ENCODE measurements at regions not wholly inside any gene's neighbourhood (a gene's known extent, or its start where the extent isn't known, plus 50 kb on each side); places are given as distances from the start of the nearest gene placed in this dataset.

DNA sequence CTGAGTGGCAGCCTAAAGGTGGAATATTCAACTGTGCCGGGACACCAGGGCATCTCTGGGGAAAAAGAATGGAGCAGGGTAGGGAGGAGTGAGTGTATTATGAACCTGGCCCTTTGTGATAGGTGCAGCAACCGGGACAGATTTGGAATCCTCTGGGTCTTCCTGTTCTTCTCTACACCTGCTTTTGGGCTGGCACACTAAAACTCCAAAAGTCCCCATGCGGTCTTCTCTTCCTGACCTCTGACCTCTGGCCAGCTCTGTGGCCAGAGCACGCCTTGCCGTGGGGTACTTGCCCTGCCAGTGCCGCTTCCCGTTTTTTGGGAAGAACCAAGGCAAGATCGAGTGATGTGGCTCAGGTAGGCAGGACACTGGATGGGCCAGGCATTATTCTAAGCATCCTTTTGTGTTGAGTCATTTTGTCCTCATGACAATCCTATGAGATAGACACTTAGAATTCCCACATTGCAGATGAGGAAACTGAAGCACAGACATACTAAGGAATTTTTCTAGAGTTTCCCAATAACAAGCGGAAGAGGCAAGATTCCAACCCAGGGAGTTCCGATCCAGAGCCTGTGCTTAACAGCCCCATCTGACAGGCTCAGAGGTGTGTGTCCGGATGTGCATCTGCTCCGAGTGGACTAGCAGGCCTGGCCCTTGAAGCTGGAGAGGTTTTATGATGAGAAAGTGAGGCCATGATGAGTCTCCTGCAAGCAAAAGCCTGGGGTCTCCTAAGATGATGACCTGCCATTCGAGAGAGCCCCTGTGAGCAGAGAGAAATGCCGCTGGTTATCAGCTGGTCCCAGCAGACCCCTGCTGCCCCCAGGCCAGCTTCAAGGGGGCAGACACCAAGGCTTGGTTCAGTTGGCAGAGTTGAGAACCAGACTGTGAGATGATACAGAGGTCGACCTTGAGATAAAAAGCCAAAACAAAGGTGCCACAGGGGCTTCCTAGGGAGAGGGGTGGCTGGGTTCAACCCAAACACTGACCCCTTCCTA lies 67.9 kb upstream of the ESRRB start:
- no peak for DNase-seq

DNA sequence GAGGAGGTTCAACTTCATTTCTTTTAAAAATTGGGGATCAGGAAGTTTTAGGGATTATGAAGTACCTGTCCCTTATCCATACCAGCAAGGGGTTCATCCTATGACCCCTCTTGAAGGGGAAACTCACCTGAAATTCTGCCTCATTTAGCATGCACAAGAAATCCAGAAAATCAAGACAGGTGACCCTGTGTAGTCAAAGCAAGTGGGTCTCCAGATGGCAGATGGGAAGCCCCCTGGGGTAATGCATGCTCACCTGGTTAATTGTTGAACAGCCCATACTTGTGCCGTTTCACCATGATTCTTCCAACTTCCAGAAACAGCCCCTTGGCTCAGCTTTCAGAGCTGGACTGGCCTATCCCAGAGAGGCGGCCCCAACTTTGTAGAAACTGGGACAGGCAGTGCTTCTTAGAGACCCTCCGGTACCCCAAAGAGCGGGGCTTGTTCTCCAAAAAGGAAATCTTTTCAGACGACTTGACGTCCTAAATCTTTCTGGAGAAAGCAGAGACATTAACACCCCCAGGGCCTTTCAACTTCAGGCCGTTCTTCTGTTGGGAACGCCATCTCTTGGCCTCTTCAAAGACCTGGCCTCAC lies 66.3 kb upstream of the ESRRB start:
- no peak for DNase-seq

GRCh38 chr14:76311079-76311758 lies 64.7 kb upstream of the ESRRB start:
- DNase-seq = no peak

DNA sequence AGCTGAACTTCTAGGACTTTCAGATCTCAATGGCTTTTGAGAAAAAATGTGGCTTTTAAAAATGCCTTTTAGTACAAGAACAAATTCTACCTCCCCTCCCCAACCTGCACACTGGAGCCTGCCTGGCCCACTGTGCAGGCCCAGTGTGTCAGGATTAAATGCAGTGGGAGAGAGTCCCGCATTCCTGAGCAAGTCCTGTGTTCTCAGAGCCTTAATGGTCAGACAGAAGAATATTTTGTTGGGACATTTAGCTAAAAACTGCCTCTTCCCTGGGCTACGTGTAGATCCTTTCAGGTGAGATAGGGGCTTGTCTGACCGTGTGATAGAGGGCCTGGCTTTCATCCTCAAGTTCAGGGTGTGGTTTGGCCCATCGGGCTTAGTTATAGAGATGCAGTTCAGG lies 63.1 kb upstream of the ESRRB start:
- DNase-seq = no peak

- DNase-seq = no peak
These were observed 62.6 kb upstream of the ESRRB start for GRCh38 chr14:76313303-76313702.

GRCh38 chr14:76313852-76314251 lies 62.1 kb upstream of the ESRRB start:
- DNase-seq = no peak

DNA sequence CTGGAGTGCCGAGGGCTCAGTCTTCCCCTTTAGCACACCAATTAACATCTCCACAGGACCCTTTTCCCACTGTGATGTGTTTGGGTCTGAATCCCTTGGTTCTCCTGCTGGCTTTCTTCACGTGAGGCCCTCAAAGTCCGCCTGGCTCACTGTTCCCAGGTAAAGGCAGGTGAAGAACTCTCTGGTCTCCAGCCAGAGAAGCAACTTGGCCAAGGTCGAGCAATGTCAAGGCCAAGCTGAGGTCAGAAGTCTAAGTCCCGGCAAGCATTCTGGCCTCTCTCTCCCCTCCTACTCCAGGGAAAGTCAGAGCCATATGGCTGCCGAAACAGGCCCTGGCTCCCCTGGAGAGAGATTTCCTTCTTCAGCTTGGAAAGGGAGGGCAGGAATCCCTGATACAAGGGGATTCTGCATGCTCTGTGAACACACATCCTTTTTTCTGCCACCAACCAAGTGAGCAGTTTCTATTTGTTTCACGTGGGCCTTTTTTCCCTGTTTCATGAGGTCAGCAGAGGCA lies 61.4 kb upstream of the ESRRB start:
- DNase-seq = no peak

GRCh38 chr14:76320486-76320885 lies 55.5 kb upstream of the ESRRB start:
- DNase-seq = no peak

GRCh38 chr14:76320975-76321374 lies 55.0 kb upstream of the ESRRB start:
- DNase-seq = no peak

DNA sequence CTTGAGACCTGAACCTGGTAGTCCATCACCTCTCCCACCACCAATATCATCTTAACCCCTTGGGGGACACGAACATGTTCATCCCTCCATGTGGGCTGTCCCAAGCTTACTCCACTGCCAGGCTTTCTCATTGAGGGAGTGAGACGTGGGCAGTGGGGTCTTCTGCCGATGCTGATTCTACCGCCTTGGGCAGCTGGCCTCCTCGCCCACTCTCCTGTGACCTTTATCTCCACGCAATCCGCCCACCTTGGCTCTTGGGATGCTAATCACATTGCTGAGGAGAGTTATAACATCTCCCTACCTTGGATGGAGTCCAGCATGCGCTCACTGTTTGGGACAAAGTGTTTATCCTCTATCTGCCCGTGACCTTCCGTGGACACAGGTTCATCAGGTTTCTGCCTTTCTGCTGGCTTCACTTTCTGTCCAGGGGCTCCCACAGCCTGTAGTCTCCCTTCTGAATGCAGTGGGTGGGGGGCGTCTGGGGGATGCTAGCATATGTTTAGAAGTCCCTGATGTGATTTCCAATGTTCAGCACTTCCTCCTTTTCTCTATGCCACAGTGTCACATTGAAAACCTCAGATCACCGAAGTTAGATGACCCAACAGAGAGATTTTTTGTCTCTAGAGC lies 53.2 kb upstream of the ESRRB start:
- DNase-seq = no peak

DNA sequence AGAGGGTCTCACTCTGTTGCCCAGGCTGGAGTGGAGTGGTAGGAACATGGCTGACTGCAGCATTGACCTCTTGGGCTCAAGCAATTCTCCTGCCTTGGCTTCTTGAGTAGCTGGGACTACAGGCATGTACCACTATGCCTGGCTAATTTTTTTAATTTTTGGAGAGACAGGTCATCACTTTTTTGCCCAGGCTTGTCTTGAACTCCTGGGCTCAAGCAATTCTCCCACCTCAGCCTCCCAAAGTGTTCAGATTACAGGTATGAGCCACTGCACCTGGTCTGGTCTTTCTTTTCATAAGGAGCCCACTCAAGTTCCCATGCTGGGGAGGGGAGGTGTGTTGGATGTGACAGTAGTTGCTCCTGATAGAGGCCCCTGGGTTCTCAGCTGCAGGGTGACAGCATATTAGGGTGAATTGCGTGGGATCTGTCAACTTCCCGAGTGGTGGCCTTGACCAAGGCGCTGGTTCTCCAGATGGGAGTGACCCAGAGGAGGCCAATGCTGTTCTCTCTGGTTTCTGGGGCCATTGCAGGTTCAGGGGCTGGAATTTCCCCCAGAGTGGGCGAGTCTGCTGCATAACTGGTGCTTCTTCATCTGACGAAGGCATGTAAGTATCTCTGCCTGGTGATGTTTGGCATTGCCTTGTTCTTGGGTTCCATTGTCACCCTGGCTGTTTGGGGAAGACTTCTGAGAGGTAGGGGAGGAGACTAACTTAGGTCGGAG lies 52.4 kb upstream of the ESRRB start:
- no peak for DNase-seq

GRCh38 chr14:76324133-76324532 lies 51.8 kb upstream of the ESRRB start:
- no peak for DNase-seq
